ENCODE measurements at regions not wholly inside any gene's neighbourhood (a gene's known extent, or its start where the extent isn't known, plus 50 kb on each side); places are given as distances from the start of the nearest gene placed in this dataset.

DNA sequence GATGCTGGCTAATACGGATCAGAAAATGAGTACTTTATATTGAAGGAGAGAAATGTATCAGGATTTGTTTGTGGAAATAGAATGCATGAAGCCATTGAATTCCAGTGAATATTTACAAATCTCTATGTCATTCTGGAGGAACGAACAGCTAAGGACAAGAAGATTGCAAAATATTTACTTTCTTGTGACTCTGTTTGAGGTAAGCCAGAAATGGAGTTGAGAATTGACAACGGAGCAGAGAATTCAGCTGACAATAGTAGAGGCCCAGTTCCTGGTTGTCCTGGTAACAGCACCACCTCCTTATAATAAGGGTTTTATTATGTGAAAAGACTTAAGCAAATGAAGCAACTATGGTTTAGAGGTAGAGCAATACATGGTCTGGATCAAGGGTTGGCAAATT is 349.2 kb downstream of the ADCYAP1 start:
- H3K36me3 Mint-ChIP-seq (ENCODE audit: low read depth): no peaks in the 10 kb centered on the region
- TF ChIP-seq, protein P1, sequence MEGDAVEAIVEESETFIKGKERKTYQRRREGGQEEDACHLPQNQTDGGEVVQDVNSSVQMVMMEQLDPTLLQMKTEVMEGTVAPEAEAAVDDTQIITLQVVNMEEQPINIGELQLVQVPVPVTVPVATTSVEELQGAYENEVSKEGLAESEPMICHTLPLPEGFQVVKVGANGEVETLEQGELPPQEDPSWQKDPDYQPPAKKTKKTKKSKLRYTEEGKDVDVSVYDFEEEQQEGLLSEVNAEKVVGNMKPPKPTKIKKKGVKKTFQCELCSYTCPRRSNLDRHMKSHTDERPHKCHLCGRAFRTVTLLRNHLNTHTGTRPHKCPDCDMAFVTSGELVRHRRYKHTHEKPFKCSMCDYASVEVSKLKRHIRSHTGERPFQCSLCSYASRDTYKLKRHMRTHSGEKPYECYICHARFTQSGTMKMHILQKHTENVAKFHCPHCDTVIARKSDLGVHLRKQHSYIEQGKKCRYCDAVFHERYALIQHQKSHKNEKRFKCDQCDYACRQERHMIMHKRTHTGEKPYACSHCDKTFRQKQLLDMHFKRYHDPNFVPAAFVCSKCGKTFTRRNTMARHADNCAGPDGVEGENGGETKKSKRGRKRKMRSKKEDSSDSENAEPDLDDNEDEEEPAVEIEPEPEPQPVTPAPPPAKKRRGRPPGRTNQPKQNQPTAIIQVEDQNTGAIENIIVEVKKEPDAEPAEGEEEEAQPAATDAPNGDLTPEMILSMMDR (conservative IDR thresholded peaks at IDR 0.05): no peak
- Histone ChIP-seq H3K27ac (ENCODE audit: low read depth, low read length) (no peak overlapping the region), H3K27me3 (ENCODE audit: control insufficient read depth, insufficient read depth, low read length, poor library complexity, severe bottlenecking) (no peaks in the 10 kb centered on the region), H3K9ac (ENCODE audit: extremely low read depth, low read length, poor library complexity, severe bottlenecking) (no peak overlapping the region), H3K4me3 (ENCODE audit: low read length) (no peak overlapping the region), H3K9me3 (ENCODE audit: control insufficient read depth, low read length) (no peaks in the 10 kb centered on the region), H3K36me3 (ENCODE audit: control insufficient read depth, insufficient read depth, low read length) (no peaks in the 10 kb centered on the region), H3K4me1 (ENCODE audit: control insufficient read depth, insufficient read depth, low read length) (no peaks in the 10 kb centered on the region)
- no peak for DNase-seq
- H3K4me1 Mint-ChIP-seq: no peaks in the 10 kb centered on the region
- peaks cover 8% of the 10 kb centered on the region for H3K9me3 Mint-ChIP-seq
- no peak overlapping the region for H3K4me3 Mint-ChIP-seq
- H3K27ac Mint-ChIP-seq: no peak overlapping the region
- WGBS, 2 experiments (ENCODE audit: insufficient coverage in 1 of 2, insufficient read length in 1 of 2): 87% methylated on average over 3 of the region's 3 CpGs
- H3K27me3 Mint-ChIP-seq (ENCODE audit: insufficient read depth): no peaks in the 10 kb centered on the region

GRCh38 chr18:1261054-1261453 is 356.4 kb downstream of the ADCYAP1 start:
- no peaks in the 10 kb centered on the region for H3K27me3 Mint-ChIP-seq (ENCODE audit: insufficient read depth)
- Histone ChIP-seq H3K9ac (ENCODE audit: extremely low read depth, low read length, poor library complexity, severe bottlenecking) (no peak overlapping the region), H3K27me3 (ENCODE audit: control insufficient read depth, insufficient read depth, low read length, poor library complexity, severe bottlenecking) (no peaks in the 10 kb centered on the region), H3K36me3 (ENCODE audit: control insufficient read depth, insufficient read depth, low read length) (no peaks in the 10 kb centered on the region), H3K4me3 (ENCODE audit: low read length) (no peak overlapping the region), H3K27ac (ENCODE audit: low read depth, low read length) (no peak overlapping the region), H3K4me1 (ENCODE audit: control insufficient read depth, insufficient read depth, low read length) (no peaks in the 10 kb centered on the region), H3K9me3 (ENCODE audit: control insufficient read depth, low read length) (peaks cover 7% of the 10 kb centered on the region)
- TF ChIP-seq, protein P1 (conservative IDR thresholded peaks at IDR 0.05): no peak
- DNase-seq: no peak
- H3K4me1 Mint-ChIP-seq: no peaks in the 10 kb centered on the region
- H3K36me3 Mint-ChIP-seq (ENCODE audit: low read depth): no peaks in the 10 kb centered on the region
- no peak overlapping the region for H3K27ac Mint-ChIP-seq
- H3K4me3 Mint-ChIP-seq: no peak overlapping the region
- WGBS, 2 experiments (ENCODE audit: insufficient coverage in 1 of 2, insufficient read length in 1 of 2): 80 to 92% methylated on average over 1 to 3 of the region's 3 CpGs
- H3K9me3 Mint-ChIP-seq: peaks cover 36% of the 10 kb centered on the region

GRCh38 chr18:1267021-1267420 is 362.4 kb downstream of the ADCYAP1 start:
- Histone ChIP-seq H3K4me3 (ENCODE audit: low read length) (no peak overlapping the region), H3K36me3 (ENCODE audit: control insufficient read depth, insufficient read depth, low read length) (no peaks in the 10 kb centered on the region), H3K4me1 (ENCODE audit: control insufficient read depth, insufficient read depth, low read length) (peaks cover 3% of the 10 kb centered on the region), H3K27ac (ENCODE audit: low read depth, low read length) (no peak overlapping the region), H3K27me3 (ENCODE audit: control insufficient read depth, insufficient read depth, low read length, poor library complexity, severe bottlenecking) (no peaks in the 10 kb centered on the region), H3K9ac (ENCODE audit: extremely low read depth, low read length, poor library complexity, severe bottlenecking) (no peak overlapping the region), H3K9me3 (ENCODE audit: control insufficient read depth, low read length) (no peaks in the 10 kb centered on the region)
- Mint-ChIP-seq H3K4me1 (no peaks in the 10 kb centered on the region), H3K27ac (no peak overlapping the region), H3K9me3 (peaks cover 3% of the 10 kb centered on the region), H3K4me3 (no peak overlapping the region), H3K27me3 (ENCODE audit: insufficient read depth) (no peaks in the 10 kb centered on the region), H3K36me3 (ENCODE audit: low read depth) (no peaks in the 10 kb centered on the region)
- TF ChIP-seq, protein P1 (conservative IDR thresholded peaks at IDR 0.05): no peak
- 94 to 100% methylated on average over 1 to 2 of the region's 2 CpGs for WGBS, 2 experiments (ENCODE audit: insufficient coverage in 1 of 2, insufficient read length in 1 of 2)
- no peak for DNase-seq
